GM23338 (cell line): ENCODE measurements at regions not wholly inside any gene's neighbourhood (a gene's known extent, or its start where the extent isn't known, plus 50 kb on each side); places are given as distances from the start of the nearest gene placed in this dataset.
A peak's percentile ranks its signal among the peaks of the same experiment; 100 is the strongest.

Experiments used
- ATAC-seq: fragments of 200-7000 bp; cut with Tn5 transposase; 3 replicates; pipeline ENCODE4 v1.9.1; 2020
- DNase-seq: peaks from one replicate; pipeline ENCODE4 v3.0.0-alpha.2; 2015; ENCODE audit warnings: low spot score
- H2AFZ ChIP-seq: fragments of 200-600 bp; sonication (generic); 2 replicates; pipeline ENCODE4 v1.8.0; 2016; ENCODE audit warnings: antibody characterized with exemption, mild to moderate bottlenecking, moderate library complexity
- H3F3A ChIP-seq: fragments of 200-600 bp; sonication (generic); replicated peaks from 2 replicates; pipeline ENCODE4 v1.8.0; 2017; ENCODE audit warnings: antibody characterized with exemption, mixed run types, low read depth
- H3K27ac ChIP-seq: fragments of 200-600 bp; sonication (generic); 2 replicates; pipeline ENCODE4 v1.6.1; 2016; ENCODE audit warnings: low read depth
- H3K27me3 ChIP-seq: fragments of 200-600 bp; sonication (generic); 2 replicates; pipeline ENCODE4 v1.8.0; 2016; ENCODE audit warnings: mild to moderate bottlenecking, mixed run types, moderate library complexity; ENCODE audit not compliant: insufficient read depth
- H3K36me3 ChIP-seq: fragments of 200-600 bp; sonication (generic); 2 replicates; pipeline ENCODE4 v1.8.0; 2016; ENCODE audit warnings: mild to moderate bottlenecking; ENCODE audit not compliant: insufficient read depth
- H3K4me1 ChIP-seq: fragments of 200-600 bp; sonication (generic); 2 replicates; pipeline ENCODE4 v1.8.0; 2016; ENCODE audit warnings: mild to moderate bottlenecking, moderate library complexity; ENCODE audit not compliant: insufficient read depth
- H3K4me2 ChIP-seq: fragments of 200-600 bp; sonication (generic); 2 replicates; pipeline ENCODE4 v1.7.1; 2017; ENCODE audit warnings: mixed run types
- H3K4me3 ChIP-seq: fragments of 200-600 bp; sonication (generic); 2 replicates; pipeline ENCODE4 v1.6.1; 2016; ENCODE audit warnings: mixed run types
- H3K79me2 ChIP-seq: fragments of 200-600 bp; sonication (generic); replicated peaks from 2 replicates; pipeline ENCODE4 v1.8.0; 2017; ENCODE audit warnings: mild to moderate bottlenecking; ENCODE audit not compliant: insufficient read depth
- H3K9me2 ChIP-seq: fragments of 200-600 bp; sonication (generic); 2 replicates; pipeline ENCODE4 v1.8.0; 2017; ENCODE audit not compliant: insufficient read depth
- H4K20me1 ChIP-seq: fragments of 200-600 bp; sonication (generic); replicated peaks from 2 replicates; pipeline ENCODE4 v1.8.0; 2017; ENCODE audit warnings: mild to moderate bottlenecking; ENCODE audit not compliant: insufficient read depth
- H3K27ac Mint-ChIP-seq: 2 replicates; pipeline ENCODE4 v1.8.0; 2020; ENCODE audit warnings: inconsistent platforms, mild to moderate bottlenecking, moderate library complexity, mixed read lengths
- H3K27me3 Mint-ChIP-seq: 3 replicates; pipeline ENCODE4 v1.8.0; 2022; ENCODE audit warnings: low read depth, mild to moderate bottlenecking, moderate library complexity, mixed read lengths, inconsistent platforms; ENCODE audit not compliant: insufficient read depth, poor library complexity
- H3K36me3 Mint-ChIP-seq: 3 replicates; pipeline ENCODE4 v1.8.0; 2021; ENCODE audit warnings: low read depth, mild to moderate bottlenecking, inconsistent platforms, moderate library complexity, mixed read lengths
- H3K4me1 Mint-ChIP-seq: 3 replicates; pipeline ENCODE4 v1.8.0; 2020; ENCODE audit warnings: mild to moderate bottlenecking, inconsistent platforms, mixed read lengths
- H3K4me3 Mint-ChIP-seq: 3 replicates; pipeline ENCODE4 v1.8.0; 2021; ENCODE audit warnings: moderate library complexity, mild to moderate bottlenecking, inconsistent platforms, mixed read lengths
- H3K9me3 Mint-ChIP-seq: 3 replicates; pipeline ENCODE4 v1.8.0; 2020; ENCODE audit warnings: moderate library complexity, mild to moderate bottlenecking, inconsistent platforms, mixed read lengths
- CREB1 ChIP-seq: fragments of 250-450 bp; sonication (Bioruptor Pico); IDR thresholded peaks from 2 replicates; pipeline ENCODE4 v1.5.0; 2020; ENCODE audit warnings: low read depth, mild to moderate bottlenecking, moderate library complexity
- ETS1 ChIP-seq: IDR thresholded peaks from 2 replicates; pipeline ENCODE4 v1.6.1; 2016; ENCODE audit warnings: antibody characterized with exemption
- EZH2 ChIP-seq: fragments of 200-600 bp; sonication (generic); IDR thresholded peaks from one replicate; pipeline ENCODE4 v1.8.0; 2017; ENCODE audit warnings: antibody characterized with exemption, mild to moderate bottlenecking, low read depth; ENCODE audit not compliant: unreplicated experiment
- NANOG ChIP-seq: IDR thresholded peaks from 2 replicates; pipeline ENCODE4 v1.6.1; 2016; ENCODE audit warnings: antibody characterized with exemption, borderline replicate concordance
- POLR2AphosphoS5 ChIP-seq: IDR thresholded peaks from 2 replicates; pipeline ENCODE4 v1.6.1; 2016; ENCODE audit warnings: antibody characterized with exemption, low read depth
- REST ChIP-seq: IDR thresholded peaks from one replicate; pipeline ENCODE4 v1.6.1; 2018; ENCODE audit warnings: antibody characterized with exemption; ENCODE audit not compliant: unreplicated experiment
- ZNF114 ChIP-seq: fragments of 250-450 bp; sonication (Bioruptor Pico); IDR thresholded peaks from 2 replicates; pipeline ENCODE4 v1.5.0; 2020; ENCODE audit warnings: mild to moderate bottlenecking, moderate library complexity
- ZNF331 ChIP-seq: fragments of 250-450 bp; sonication (Bioruptor Pico); IDR thresholded peaks from 2 replicates; pipeline ENCODE4 v1.5.0; 2020; ENCODE audit warnings: low read depth, mild to moderate bottlenecking, moderate library complexity
- ZNF462 ChIP-seq: fragments of 250-450 bp; sonication (Bioruptor Pico); IDR thresholded peaks from 2 replicates; pipeline ENCODE4 v1.5.0; 2020; ENCODE audit warnings: mild to moderate bottlenecking, moderate library complexity

GRCh38 chr7:52088008-52088901 lies 771.6 kb upstream of the COBL start (continued):
- TF ChIP-seq EZH2 (no peak), REST (no peak), NANOG (no peak), ZNF114 (CRISPR knock-in tag) (no peak), ZNF331 (CRISPR knock-in tag) (no peak), ETS1 (no peak), CREB1 (CRISPR knock-in tag) (no peak; the same call in 1 of the 2 replicates), POLR2AphosphoS5 (0 out of 2 replicates have a peak, but pooled peaks have one; percentile 44)

- Histone ChIP-seq H3K79me2 (no peaks in the 10 kb centered on the region), H3K4me3 (0 out of 2 replicates have a peak overlapping the region, but pooled peaks have one; percentile 2), H2AFZ (no peak overlapping the region), H3K9me2 (no peaks in the 10 kb centered on the region), H4K20me1 (no peaks in the 10 kb centered on the region), H3F3A (no peaks in the 10 kb centered on the region), H3K4me2 (peak overlapping the region; percentile 23), H3K27ac (peak overlapping the region; percentile 64), H3K4me1 (peaks cover 33% of the 10 kb centered on the region), H3K27me3 (no peaks in the 10 kb centered on the region), H3K36me3 (no peaks in the 10 kb centered on the region)
- no peaks in the 10 kb centered on the region; the same call in 2 of the 3 replicates for H3K9me3 Mint-ChIP-seq
- no peaks in the 10 kb centered on the region; the same call in 2 of the 3 replicates for H3K36me3 Mint-ChIP-seq
- H3K4me3 Mint-ChIP-seq: peak overlapping the region; percentile 46
- DNase-seq: peak; percentile 89
- ATAC-seq: peak; percentile 17
- H3K27ac Mint-ChIP-seq: peak overlapping the region; percentile 93
- peaks cover 43% of the 10 kb centered on the region for H3K4me1 Mint-ChIP-seq
- no peaks in the 10 kb centered on the region for H3K27me3 Mint-ChIP-seq
- TF ChIP-seq ZNF462 (CRISPR knock-in tag) (0 out of 2 replicates have a peak, but pooled peaks have one; percentile 62), ETS1 (peak; percentile 64; the same call in 1 of the 2 replicates), NANOG (no peak)
These were observed 769.0 kb upstream of the COBL start for GRCh38 chr7:52085610-52086009.
